Hematopoietic multipotent progenitor cell treated with erythropoietin and hydrocortisone succinate and interleukin-3 and kit ligand, for 6 days (in vitro differentiated cells): ENCODE measurements at regions not wholly inside any gene's neighbourhood (a gene's known extent, or its start where the extent isn't known, plus 50 kb on each side); places are given as distances from the start of the nearest gene placed in this dataset.

Experiments used
- DNase-seq: peaks from one replicate; pipeline ENCODE4 v3.0.0-alpha.2; 2015

GRCh38 chr3:86711634-86712033 lies 279.3 kb downstream of the VGLL3 start:
- DNase-seq, result no peak

DNA sequence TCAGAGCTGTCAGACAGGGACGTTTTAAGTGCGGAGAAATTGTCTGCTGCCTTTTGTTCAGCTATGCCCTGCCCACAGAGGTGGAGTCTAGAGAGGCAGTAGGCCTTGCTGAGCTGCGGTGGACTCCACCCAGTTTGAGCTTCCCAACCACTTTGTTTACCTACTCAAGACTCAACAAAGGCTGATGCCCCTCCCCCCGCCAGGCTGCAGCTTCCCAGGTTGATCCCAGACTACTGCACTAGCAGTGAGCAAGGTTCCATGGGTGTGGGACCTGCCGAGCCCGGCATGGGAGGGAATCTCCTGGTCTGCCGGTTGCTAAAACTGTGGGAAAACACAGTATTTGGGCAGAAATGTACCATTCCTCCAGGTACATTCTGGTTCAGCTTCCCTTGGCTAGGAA lies 282.1 kb downstream of the VGLL3 start:
- no peak for DNase-seq

GRCh38 chr3:86702381-86702958 lies 288.5 kb downstream of the VGLL3 start:
- peak; percentile 41 for DNase-seq

- DNase-seq, result no peak
These were observed 295.2 kb downstream of the VGLL3 start for GRCh38 chr3:86695752-86696151.

DNA sequence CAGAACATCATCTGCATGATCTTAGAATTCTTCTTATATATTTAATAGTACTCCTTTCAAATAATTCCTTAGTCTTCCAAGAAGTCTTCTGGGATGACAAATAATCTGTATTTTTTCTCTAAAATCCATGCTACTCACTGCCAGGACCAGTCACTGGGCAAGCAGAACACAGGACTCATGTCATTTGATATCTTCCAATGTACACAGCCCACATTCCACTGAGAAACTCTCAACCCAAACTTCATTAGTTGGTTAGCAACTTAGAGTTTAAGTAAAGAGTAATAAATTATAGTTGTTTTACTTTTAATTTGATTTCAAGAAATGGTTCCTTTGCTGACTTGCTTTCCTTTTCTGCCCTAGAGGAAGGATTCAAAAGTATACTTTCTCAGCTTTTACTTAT lies 317.0 kb downstream of the VGLL3 start:
- no peak for DNase-seq

- no peak for DNase-seq
These were observed 329.1 kb downstream of the VGLL3 start for GRCh38 chr3:86661817-86662216.

DNA sequence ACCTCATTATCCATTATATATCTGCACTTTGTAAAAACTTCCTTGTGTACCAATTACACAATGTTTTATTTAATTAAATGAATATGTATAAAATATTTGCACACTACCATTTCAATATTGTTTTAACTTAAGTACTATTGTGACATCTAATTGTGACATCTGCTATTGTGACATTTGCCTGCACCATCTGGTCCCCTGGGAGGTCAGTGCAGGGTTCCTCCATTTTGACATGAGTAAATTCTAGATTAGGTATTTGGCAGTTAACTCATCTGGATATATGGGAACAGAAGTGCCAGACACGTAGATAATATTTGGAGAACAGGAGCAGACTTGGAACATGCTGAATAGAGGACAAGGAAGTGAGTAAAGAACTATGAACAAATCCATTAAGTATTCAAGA lies 332.1 kb downstream of the VGLL3 start:
- no peak for DNase-seq

DNA sequence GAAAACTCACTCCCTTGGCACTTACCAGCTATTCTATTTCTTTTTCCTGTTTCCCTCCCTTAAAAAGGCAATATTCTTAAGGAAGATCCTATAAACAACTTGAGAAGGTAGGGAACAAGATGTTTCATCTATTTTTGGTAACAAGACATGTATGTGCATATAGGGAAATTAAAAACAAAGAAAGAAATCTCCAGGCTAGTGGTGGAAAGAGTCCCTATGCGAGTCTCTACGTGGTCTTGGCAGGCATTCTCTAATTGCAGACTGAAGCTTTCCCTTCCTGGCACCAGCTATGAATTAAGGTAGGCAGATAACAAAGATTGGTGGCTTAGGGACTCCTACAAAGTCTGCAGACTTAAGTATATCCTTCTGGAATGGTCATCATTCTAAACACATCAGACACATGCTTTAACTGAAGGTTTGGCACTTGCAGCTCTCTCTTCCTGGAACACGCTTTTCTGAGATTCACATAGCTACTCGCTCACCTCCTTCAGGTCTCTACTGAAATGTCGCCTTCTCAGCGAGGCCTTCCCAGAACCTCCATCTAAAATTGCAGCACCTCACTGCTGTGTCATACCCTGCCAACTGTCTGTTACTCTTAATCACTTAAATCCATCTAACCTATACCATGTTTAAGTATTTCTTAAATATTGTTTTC lies 336.0 kb downstream of the VGLL3 start:
- DNase-seq, result no peak

DNA sequence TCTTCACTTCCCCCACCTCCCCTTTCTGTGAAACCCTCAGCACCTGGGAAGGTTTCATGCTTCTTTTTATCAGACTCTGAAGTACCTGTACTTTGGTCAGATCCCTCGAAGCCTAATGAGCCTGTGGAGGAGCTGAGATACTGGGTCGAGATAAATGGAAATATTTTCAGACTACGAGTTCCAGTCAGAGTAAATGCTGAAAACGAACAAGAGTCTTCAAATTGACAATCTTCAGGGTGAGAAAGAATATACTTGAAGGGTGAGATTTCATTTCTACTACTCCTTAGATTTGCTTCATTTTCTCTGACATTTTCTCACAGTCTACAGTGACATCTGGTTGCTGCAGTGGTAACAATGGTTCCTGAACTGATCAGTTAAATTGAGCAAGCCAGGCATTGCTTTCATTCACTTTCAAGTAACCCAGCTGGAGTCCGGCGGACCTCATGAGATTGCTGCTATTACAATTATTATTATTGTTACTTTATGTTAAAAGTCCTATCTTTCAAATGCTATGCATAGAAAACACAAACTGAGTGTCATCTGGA lies 337.2 kb downstream of the VGLL3 start:
- no peak for DNase-seq

DNA sequence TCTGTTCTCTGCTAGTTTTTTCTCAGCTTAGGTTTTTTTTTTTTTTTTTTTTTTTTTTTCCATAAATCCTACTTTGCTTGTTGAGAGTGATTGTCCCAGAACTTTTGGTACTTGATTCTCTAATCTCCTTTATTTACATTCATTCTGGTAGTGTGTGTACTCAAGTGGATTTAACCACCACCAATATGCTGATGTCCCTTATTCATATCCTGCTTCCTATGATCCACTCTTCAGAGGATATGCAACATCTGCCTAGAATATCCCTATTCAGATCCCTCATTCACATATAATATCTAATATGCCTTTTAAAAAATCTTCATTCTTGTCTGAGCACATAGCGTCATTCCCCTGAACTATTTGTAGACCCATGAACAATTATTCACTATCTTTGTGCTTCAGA lies 342.9 kb downstream of the VGLL3 start:
- DNase-seq, result no peak

GRCh38 chr3:86645756-86646155 lies 345.2 kb downstream of the VGLL3 start:
- DNase-seq, result no peak

- DNase-seq, result no peak
These were observed 356.6 kb downstream of the VGLL3 start for GRCh38 chr3:86634361-86634760.

- DNase-seq, result no peak
These were observed 361.4 kb downstream of the VGLL3 start for GRCh38 chr3:86629511-86629910.

GRCh38 chr3:86624192-86624591 lies 366.8 kb downstream of the VGLL3 start:
- DNase-seq, result no peak

DNA sequence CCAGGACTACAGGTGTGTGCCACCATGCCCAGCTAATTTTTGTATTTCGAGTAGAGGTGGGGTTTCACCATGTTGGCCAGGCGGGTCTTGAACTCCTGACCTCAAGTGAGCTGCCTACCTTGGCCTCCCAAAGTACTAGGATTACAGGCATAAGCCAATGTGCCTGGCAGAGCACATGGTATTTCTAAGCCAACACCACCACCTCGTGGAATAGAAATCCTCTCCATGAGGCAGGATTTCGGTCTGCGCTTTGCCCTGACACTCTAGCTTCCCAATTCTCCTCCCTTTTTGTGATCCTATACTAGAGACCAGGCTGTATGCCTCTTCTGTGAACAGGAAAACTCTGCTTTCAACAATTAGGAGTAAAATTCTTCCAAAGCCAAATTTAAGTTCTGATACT lies 372.2 kb downstream of the VGLL3 start:
- no peak for DNase-seq

DNA sequence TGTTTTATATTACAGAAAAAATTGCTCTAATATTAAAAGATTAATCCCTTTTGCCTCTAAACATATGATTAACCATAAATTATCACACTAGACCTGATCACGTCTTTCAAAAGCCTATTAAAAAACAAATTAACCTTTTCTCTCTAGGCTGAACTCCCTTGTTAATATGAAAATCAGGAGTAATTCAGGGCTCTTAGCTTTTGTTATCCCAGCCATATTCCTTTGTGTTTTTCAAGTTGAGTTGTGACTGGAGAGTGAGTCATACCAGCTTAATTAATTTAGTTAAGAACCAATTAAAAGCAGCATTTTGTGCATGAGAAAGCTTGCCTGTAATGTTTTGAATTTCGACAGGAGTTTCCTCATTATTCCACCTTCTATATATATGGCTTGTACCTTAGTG lies 385.8 kb downstream of the VGLL3 start:
- no peak for DNase-seq

- DNase-seq, result no peak
These were observed 395.3 kb downstream of the VGLL3 start for GRCh38 chr3:86595696-86596095.

DNA sequence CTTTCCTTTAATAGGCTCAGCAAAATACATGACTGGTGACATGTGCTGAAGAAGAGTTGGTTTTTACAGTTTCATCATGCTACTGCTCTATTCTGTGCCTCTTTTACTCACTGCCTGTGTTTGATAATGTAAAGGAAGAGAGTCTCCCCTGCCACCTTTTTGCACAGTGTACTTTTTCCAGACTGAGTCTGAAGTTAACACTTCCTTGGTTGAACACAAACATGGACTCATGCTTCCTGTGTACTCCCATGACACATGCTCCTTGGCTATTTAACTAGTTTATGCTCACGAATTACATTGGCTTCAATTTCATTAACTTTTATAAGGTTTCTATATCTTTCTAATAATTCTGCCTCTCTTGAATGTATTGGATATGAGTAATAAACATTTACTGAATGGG lies 396.1 kb downstream of the VGLL3 start:
- DNase-seq, result no peak

DNA sequence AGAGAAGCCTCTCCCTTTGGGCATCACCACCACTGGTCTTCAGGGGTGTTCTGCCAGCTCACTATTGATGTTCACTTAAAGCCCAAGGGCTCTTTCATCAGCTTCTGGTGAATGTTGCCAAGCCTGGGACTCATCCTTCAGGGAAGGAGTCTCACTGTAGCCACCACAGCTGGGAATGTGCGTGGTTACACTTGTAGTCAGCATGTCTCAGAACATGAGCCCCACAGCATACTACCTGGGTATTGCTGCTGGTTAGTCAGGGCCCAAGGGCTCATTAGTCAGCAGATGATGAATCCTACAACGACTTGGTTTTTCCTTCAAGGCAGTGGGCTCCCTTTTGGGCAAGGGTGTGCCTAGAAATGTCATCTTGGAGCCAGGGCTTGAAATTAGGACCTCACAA lies 412.9 kb downstream of the VGLL3 start:
- no peak for DNase-seq

DNA sequence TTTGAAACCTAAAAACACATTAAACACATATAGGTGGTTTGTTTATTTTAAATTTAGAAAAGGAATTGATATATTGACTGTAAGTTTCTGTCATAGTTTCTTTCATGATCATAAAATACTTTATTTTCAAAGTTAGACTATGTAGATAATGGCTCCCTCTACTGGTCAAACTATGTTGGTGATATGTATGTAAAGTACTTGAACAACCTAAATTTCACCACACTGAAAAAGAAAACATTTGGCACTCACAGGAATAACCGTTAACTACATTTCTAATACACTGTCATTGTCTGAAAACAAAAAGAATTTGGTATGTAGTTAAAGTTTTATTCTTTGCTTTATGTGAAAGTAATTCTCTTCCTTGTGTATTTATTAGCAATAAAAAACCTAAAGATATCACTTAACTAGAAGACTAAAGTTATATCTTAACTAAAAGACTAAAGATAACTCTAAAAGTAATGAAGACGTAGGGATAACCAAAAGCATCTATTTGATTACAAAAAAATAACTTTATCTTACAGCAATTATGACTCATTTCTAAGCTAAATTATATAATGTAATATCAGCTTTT lies 427.5 kb downstream of the VGLL3 start:
- peak; percentile 76 for DNase-seq

GRCh38 chr3:86562090-86562489 lies 428.9 kb downstream of the VGLL3 start:
- no peak for DNase-seq

DNA sequence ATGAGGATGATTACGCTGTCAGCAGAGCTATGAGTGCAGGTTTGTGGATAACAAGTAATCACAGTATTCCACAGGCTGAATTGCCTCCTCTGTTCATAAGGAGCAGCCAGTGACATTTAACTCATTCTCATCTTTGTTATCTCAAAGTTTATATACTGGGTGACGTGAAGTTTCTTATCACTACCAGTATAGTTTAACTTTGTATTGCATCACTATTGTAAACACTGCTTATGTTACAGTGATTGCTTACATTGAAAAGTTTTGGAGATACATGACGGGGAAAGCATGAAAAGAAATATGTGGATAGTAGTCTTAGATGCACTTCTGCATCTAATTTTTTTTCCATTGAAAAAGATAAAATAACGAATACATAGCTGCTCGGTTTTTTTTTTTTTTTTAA lies 429.7 kb downstream of the VGLL3 start:
- DNase-seq, result no peak

DNA sequence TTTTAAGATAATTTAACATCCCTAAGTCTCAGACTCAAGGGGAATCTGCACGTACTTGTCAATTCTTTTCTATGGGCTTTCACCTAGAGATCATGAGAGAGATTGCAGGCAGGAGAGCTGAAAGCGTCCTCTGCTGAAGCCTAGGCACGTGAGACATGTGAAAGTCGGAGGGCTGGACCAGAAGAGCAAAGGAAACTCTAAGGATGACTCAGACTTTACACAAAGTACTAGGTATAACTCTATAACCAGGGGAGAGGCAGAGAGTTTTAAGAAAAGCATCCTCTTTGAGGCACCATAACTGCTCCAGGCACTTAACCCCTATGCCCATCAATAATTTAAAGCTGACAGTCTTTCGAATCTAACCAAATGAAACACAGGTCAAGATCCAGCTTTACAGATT lies 436.6 kb downstream of the VGLL3 start:
- no peak for DNase-seq

DNA sequence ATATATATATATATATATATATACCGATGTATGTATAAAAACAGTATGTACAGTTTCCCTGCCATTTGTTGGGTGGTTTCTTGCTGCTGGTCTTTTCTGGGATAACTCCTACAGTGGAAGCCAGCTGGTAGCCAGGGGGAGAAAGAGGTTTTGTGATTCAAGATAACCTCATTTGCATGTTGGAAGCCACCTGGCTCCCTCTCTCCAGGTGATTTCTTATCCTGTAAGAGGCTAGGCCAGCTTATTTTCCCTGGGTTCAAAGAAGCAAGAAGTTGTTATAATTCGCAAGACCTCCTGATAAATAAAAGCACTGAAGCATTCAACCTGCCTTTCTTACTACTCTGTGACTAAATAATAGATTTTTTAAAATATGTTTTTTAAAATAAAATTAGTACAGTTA lies 443.3 kb downstream of the VGLL3 start:
- no peak for DNase-seq

- no peak for DNase-seq
These were observed 453.8 kb downstream of the VGLL3 start for GRCh38 chr3:86537171-86537570.
